Chondrocyte (in vitro differentiated cells): ENCODE measurements at regions not wholly inside any gene's neighbourhood (a gene's known extent, or its start where the extent isn't known, plus 50 kb on each side); places are given as distances from the start of the nearest gene placed in this dataset.

Source experiments
- DNase-seq: peaks from one replicate; pipeline ENCODE4 v3.0.0; 2021; ENCODE audit warnings: mixed read lengths, low spot score
- H3K27ac Mint-ChIP-seq: one replicate; pipeline ENCODE4 v1.8.0; 2021; ENCODE audit warnings: mild to moderate bottlenecking, moderate library complexity, mixed read lengths; ENCODE audit not compliant: unreplicated experiment
- H3K27me3 Mint-ChIP-seq: 2 replicates; pipeline ENCODE4 v1.8.0; 2021; ENCODE audit warnings: low read depth, mixed read lengths
- H3K36me3 Mint-ChIP-seq: 2 replicates; pipeline ENCODE4 v1.8.0; 2021; ENCODE audit warnings: low read depth, mixed read lengths
- H3K4me1 Mint-ChIP-seq: 2 replicates; pipeline ENCODE4 v1.8.0; 2021; ENCODE audit warnings: low read depth, mild to moderate bottlenecking, mixed read lengths
- H3K4me3 Mint-ChIP-seq: one replicate; pipeline ENCODE4 v1.8.0; 2021; ENCODE audit warnings: mild to moderate bottlenecking, moderate library complexity, mixed read lengths; ENCODE audit not compliant: unreplicated experiment
- H3K9me3 Mint-ChIP-seq: 2 replicates; pipeline ENCODE4 v1.8.0; 2021; ENCODE audit warnings: low read depth, mixed read lengths
- TF ChIP-seq, protein P1 (sequence below): fragments of 200-600 bp; sonication (generic); IDR thresholded peaks from 2 replicates; pipeline ENCODE4 v1.5.0; 2021; ENCODE audit warnings: antibody characterized with exemption, mild to moderate bottlenecking, moderate library complexity

GRCh38 chr4:152021788-152022438 is 261.1 kb upstream of the GATB start:
- Mint-ChIP-seq H3K27me3 (peaks cover 19% of the 10 kb centered on the region), H3K27ac (no peak overlapping the region), H3K36me3 (no peaks in the 10 kb centered on the region), H3K4me1 (peaks cover 6% of the 10 kb centered on the region), H3K4me3 (no peak overlapping the region), H3K9me3 (no peaks in the 10 kb centered on the region)
- no peak for DNase-seq
- TF ChIP-seq, protein P1, sequence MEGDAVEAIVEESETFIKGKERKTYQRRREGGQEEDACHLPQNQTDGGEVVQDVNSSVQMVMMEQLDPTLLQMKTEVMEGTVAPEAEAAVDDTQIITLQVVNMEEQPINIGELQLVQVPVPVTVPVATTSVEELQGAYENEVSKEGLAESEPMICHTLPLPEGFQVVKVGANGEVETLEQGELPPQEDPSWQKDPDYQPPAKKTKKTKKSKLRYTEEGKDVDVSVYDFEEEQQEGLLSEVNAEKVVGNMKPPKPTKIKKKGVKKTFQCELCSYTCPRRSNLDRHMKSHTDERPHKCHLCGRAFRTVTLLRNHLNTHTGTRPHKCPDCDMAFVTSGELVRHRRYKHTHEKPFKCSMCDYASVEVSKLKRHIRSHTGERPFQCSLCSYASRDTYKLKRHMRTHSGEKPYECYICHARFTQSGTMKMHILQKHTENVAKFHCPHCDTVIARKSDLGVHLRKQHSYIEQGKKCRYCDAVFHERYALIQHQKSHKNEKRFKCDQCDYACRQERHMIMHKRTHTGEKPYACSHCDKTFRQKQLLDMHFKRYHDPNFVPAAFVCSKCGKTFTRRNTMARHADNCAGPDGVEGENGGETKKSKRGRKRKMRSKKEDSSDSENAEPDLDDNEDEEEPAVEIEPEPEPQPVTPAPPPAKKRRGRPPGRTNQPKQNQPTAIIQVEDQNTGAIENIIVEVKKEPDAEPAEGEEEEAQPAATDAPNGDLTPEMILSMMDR, result no peak

DNA sequence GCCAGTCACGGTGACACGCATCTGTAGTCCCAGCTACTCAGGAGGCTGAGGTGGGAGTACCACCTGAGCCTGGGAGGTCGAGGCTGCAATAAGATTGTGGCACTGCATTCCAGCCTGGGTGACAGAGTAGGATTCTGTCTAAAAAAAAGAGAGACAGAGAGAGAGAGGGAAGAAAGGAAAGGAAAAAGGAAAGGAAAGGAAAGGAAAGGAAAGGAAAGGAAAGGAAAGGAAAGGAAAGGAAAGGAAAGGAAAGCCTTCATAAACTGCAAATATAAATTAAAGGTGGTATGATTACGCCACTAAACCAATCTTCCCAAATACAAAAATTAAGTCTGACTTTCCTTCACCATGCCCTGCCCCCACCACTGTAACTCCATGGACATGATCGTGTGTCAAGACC is 259.3 kb upstream of the GATB start:
- H3K27me3 Mint-ChIP-seq, result peaks cover 22% of the 10 kb centered on the region
- H3K27ac Mint-ChIP-seq, result no peak overlapping the region
- DNase-seq, result no peak
- TF ChIP-seq, protein P1, result no peak
- H3K4me3 Mint-ChIP-seq, result no peak overlapping the region
- H3K4me1 Mint-ChIP-seq, result no peaks in the 10 kb centered on the region
- H3K36me3 Mint-ChIP-seq, result no peaks in the 10 kb centered on the region
- no peaks in the 10 kb centered on the region for H3K9me3 Mint-ChIP-seq

DNA sequence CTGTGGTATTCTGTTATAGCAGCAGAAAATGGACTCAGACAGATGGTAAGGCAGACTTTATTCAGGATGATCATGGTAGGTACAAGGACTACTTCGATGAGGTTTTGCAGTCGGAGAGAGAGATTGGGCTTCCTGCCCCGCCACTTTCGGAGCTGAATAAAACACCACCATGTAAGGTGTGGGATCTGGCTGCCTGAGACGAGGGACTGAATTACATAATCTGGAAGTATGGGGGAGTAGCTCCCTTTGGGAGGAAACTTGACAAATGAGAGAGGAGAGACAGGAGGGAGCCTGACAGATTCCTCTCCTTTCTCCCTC is 255.5 kb upstream of the GATB start:
- H3K27me3 Mint-ChIP-seq, result peaks cover 33% of the 10 kb centered on the region
- DNase-seq, result no peak
- H3K36me3 Mint-ChIP-seq, result peaks cover 4% of the 10 kb centered on the region
- no peaks in the 10 kb centered on the region for H3K4me1 Mint-ChIP-seq
- H3K9me3 Mint-ChIP-seq, result peaks cover 10% of the 10 kb centered on the region
- no peak overlapping the region for H3K27ac Mint-ChIP-seq
- H3K4me3 Mint-ChIP-seq, result no peak overlapping the region
- TF ChIP-seq, protein P1, result no peak

- DNase-seq, result no peak
- peaks cover 36% of the 10 kb centered on the region for H3K27me3 Mint-ChIP-seq
- H3K4me1 Mint-ChIP-seq, result no peaks in the 10 kb centered on the region
- peaks cover 4% of the 10 kb centered on the region for H3K36me3 Mint-ChIP-seq
- TF ChIP-seq, protein P1, result no peak
- peaks cover 10% of the 10 kb centered on the region for H3K9me3 Mint-ChIP-seq
- no peak overlapping the region for H3K4me3 Mint-ChIP-seq
- no peak overlapping the region for H3K27ac Mint-ChIP-seq
Measured at GRCh38 chr4:152015597-152016302, 254.9 kb upstream of the GATB start.

GRCh38 chr4:152014280-152014679 is 253.5 kb upstream of the GATB start:
- peaks cover 4% of the 10 kb centered on the region for H3K36me3 Mint-ChIP-seq
- no peaks in the 10 kb centered on the region for H3K4me1 Mint-ChIP-seq
- TF ChIP-seq, protein P1, result no peak
- no peak overlapping the region for H3K27ac Mint-ChIP-seq
- peaks cover 47% of the 10 kb centered on the region for H3K27me3 Mint-ChIP-seq
- peaks cover 10% of the 10 kb centered on the region for H3K9me3 Mint-ChIP-seq
- no peak overlapping the region for H3K4me3 Mint-ChIP-seq
- no peak for DNase-seq
